ENCODE measurements at regions not wholly inside any gene's neighbourhood (a gene's known extent, or its start where the extent isn't known, plus 50 kb on each side); places are given as distances from the start of the nearest gene placed in this dataset.
A peak's percentile ranks its signal among the peaks of the same experiment; 100 is the strongest.

DNA sequence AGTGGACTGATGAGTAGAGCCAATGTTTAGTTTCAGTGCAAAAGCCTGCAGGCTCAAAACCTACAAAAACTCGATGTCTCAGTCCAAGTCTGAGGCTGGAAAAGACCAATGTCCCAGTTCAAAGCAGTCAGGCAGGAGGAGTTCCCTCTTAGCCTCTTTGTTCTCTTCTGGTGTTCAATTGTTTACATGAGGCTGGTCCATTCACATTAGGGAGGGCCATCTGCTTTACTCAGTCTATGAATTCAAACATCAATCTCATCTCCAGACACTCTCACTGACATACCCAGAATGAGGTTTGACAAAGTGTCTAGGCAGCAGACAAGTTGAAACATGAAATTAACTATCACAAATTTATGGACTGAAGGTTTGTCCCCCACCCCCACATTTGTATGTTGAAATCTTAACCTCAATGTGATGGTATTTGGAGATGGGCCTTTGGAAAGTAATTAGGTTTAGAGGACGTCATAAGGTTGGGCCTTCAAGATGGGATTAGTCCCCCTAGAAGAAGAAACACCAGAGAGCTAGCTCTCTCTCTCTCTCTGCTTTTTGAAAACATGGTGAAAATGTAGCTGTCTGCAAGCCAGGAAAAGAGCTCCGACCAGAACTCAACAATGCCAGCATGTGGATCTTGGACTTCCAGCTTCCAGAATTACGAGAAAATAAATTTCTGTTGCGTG, 438.5 kb upstream of the RGMA start:
- Histone ChIP-seq H3K27me3 (ENCODE audit: control insufficient read depth, insufficient read depth) (no peaks in the 10 kb centered on the region), H3K4me3 (ENCODE audit: low read length) (no peak overlapping the region), H3K27ac (ENCODE audit: low read length) (no peak overlapping the region), H3K9me3 (ENCODE audit: control insufficient read depth, low read length) (no peaks in the 10 kb centered on the region), H3K4me1 (ENCODE audit: control insufficient read depth, insufficient read depth, low read length) (no peaks in the 10 kb centered on the region)
- DNase-seq: no peak
- intact Hi-C loops (cut with DNase I): no loop called here
- 68% methylated on average over 5 of the region's 5 CpGs for WGBS
- no peak for ATAC-seq

DNA sequence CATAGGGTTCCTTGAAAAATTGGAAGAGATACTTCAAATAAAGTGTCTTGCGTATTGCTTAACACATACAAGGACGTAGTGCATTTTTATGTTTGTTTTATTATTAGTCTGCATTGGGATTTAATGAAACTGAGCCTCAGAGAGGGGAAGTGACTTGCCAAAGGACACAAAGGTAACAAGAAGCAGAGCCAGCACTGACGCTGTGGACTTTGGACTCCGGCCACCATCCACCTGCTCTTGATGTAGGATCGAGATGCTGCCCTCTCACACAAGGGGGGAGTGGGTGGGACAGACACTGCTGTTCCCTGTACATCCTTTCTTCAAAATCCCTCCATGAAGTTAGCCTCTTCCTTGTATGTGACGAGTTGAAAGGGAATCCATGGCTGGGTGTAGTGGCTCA, 435.4 kb upstream of the RGMA start:
- Histone ChIP-seq H3K4me1 (ENCODE audit: control insufficient read depth, insufficient read depth, low read length) (no peaks in the 10 kb centered on the region), H3K27me3 (ENCODE audit: control insufficient read depth, insufficient read depth) (no peaks in the 10 kb centered on the region), H3K9me3 (ENCODE audit: control insufficient read depth, low read length) (no peaks in the 10 kb centered on the region), H3K4me3 (ENCODE audit: low read length) (no peak overlapping the region), H3K27ac (ENCODE audit: low read length) (no peak overlapping the region)
- DNase-seq (peak in 1 of 3 donors; percentile 46), ATAC-seq (no peak)
- 84% methylated on average over 6 of the region's 6 CpGs for WGBS
- intact Hi-C loops (cut with DNase I): no loop called here

GRCh38 chr15:93523481-93523880, 434.5 kb upstream of the RGMA start:
- Histone ChIP-seq H3K4me1 (ENCODE audit: control insufficient read depth, insufficient read depth, low read length) (no peaks in the 10 kb centered on the region), H3K27me3 (ENCODE audit: control insufficient read depth, insufficient read depth) (no peaks in the 10 kb centered on the region), H3K9me3 (ENCODE audit: control insufficient read depth, low read length) (no peaks in the 10 kb centered on the region), H3K27ac (ENCODE audit: low read length) (no peak overlapping the region), H3K4me3 (ENCODE audit: low read length) (no peak overlapping the region)
- intact Hi-C loops (cut with DNase I): no loop called here
- 68% methylated on average over 7 of the region's 7 CpGs for WGBS
- no peak for ATAC-seq
- no peak for DNase-seq

GRCh38 chr15:93520206-93520605, 431.2 kb upstream of the RGMA start:
- Histone ChIP-seq H3K9me3 (ENCODE audit: control insufficient read depth, low read length) (no peaks in the 10 kb centered on the region), H3K27ac (ENCODE audit: low read length) (no peak overlapping the region), H3K27me3 (ENCODE audit: control insufficient read depth, insufficient read depth) (no peaks in the 10 kb centered on the region), H3K4me1 (ENCODE audit: control insufficient read depth, insufficient read depth, low read length) (no peaks in the 10 kb centered on the region), H3K4me3 (ENCODE audit: low read length) (no peak overlapping the region)
- WGBS: 59% methylated on average over 4 of the region's 4 CpGs
- ATAC-seq (no peak), DNase-seq (no peak)
- intact Hi-C loops (cut with DNase I): no loop called here

- Histone ChIP-seq H3K4me3 (ENCODE audit: low read length) (no peak overlapping the region), H3K27ac (ENCODE audit: low read length) (no peak overlapping the region)
- 64% methylated on average over 3 of the region's 3 CpGs for WGBS
Measured at GRCh38 chr15:93519599-93519998, 430.6 kb upstream of the RGMA start.

DNA sequence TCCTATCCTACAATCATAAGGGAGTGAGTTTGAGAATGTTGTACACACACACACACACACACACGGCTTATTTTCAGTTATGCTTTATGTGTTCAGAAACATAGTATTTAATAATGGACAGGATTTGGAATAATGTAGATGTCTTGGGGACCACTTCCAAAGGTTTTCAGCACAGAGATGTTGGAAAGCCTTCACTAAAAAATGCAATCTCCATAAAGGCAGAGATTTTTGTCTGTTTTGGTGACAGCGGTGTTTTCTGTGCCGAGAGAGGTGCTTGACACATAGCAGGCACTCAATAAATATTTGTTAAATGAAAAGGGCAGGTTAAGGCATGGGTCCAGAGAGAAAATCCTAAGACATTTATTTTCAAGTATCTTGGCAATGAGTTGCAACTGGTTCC, 428.2 kb upstream of the RGMA start:
- no peaks in the 10 kb centered on the region for H3K27me3 ChIP-seq (ENCODE audit: control insufficient read depth, insufficient read depth)
- WGBS: 85% methylated on average over 3 of the region's 3 CpGs
- no peaks in the 10 kb centered on the region for H3K4me1 ChIP-seq (ENCODE audit: control insufficient read depth, insufficient read depth, low read length)
- no peak for DNase-seq
- no peak overlapping the region for H3K4me3 ChIP-seq (ENCODE audit: low read length)
- intact Hi-C loops (cut with DNase I): no loop called here
- H3K9me3 ChIP-seq (ENCODE audit: control insufficient read depth, low read length): no peaks in the 10 kb centered on the region
- ATAC-seq: no peak
- H3K27ac ChIP-seq (ENCODE audit: low read length): no peak overlapping the region

More at GRCh38 chr15:93519599-93519998, 430.6 kb upstream of the RGMA start:
- Histone ChIP-seq H3K27me3 (ENCODE audit: control insufficient read depth, insufficient read depth) (no peaks in the 10 kb centered on the region), H3K9me3 (ENCODE audit: control insufficient read depth, low read length) (no peaks in the 10 kb centered on the region), H3K4me1 (ENCODE audit: control insufficient read depth, insufficient read depth, low read length) (no peaks in the 10 kb centered on the region)
- ATAC-seq (no peak), DNase-seq (no peak)
- intact Hi-C loops (cut with DNase I): no loop called here

GRCh38 chr15:93515256-93516051, 426.4 kb upstream of the RGMA start:
- intact Hi-C loops (cut with DNase I): no loop called here
- Histone ChIP-seq H3K27ac (ENCODE audit: low read length) (peak overlapping the region; percentile 21), H3K27me3 (ENCODE audit: control insufficient read depth, insufficient read depth) (no peaks in the 10 kb centered on the region), H3K4me1 (ENCODE audit: control insufficient read depth, insufficient read depth, low read length) (no peaks in the 10 kb centered on the region), H3K9me3 (ENCODE audit: control insufficient read depth, low read length) (no peaks in the 10 kb centered on the region), H3K4me3 (ENCODE audit: low read length) (no peak overlapping the region)
- ATAC-seq (peak; percentile 75 to 90), DNase-seq (peak in 2 of 3 donors; percentile 23 to 39)
- 49% methylated on average over 5 of the region's 5 CpGs for WGBS

DNA sequence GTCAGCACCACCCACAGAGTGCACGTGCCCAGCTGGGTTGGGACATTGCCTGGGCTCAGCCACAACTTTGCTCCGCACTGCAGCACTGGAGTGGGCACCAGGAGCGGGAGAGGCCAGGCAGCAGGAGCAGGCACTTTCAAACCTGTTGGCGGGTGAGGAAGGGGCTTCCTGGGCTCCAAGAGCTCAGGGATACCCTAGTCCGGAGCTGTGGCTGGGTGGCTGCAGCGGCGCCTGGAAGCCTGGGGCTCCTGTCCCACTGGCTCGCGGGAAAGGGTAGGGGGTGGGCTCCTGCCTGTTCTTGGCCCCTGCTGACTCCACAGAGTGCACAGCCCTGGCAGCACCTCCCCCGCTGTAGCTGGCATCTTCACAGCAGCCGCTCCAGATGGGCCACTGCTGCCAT, 417.6 kb upstream of the RGMA start:
- Histone ChIP-seq H3K4me3 (ENCODE audit: low read length) (no peak overlapping the region), H3K4me1 (ENCODE audit: control insufficient read depth, insufficient read depth, low read length) (no peaks in the 10 kb centered on the region), H3K27ac (ENCODE audit: low read length) (no peak overlapping the region), H3K9me3 (ENCODE audit: control insufficient read depth, low read length) (no peaks in the 10 kb centered on the region), H3K27me3 (ENCODE audit: control insufficient read depth, insufficient read depth) (no peaks in the 10 kb centered on the region)
- 84% methylated on average over 11 of the region's 11 CpGs for WGBS
- DNase-seq (no peak), ATAC-seq (no peak)
- intact Hi-C loops (cut with DNase I): no loop called here

DNA sequence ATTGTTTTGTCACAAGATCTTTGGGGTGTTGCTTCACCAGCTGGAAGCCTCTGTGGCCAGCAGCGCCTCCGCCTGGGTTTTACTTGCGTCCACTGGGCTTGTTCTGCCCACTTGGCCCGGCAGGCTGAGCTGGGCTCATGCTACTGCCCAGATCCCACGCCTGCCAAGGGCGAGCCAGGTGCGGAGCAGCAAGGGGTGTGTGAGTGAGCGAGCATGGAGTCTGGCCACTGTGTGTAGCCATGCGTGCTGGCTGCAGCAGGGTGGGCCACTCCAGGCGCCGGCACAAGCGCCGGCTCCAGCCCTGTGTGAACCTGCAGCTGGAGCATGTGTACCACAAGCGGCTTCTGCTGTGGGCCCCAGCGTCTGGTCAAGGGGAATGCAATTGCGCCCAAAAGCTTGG, 416.5 kb upstream of the RGMA start:
- Histone ChIP-seq H3K4me1 (ENCODE audit: control insufficient read depth, insufficient read depth, low read length) (no peaks in the 10 kb centered on the region), H3K27me3 (ENCODE audit: control insufficient read depth, insufficient read depth) (no peaks in the 10 kb centered on the region), H3K27ac (ENCODE audit: low read length) (no peak overlapping the region), H3K9me3 (ENCODE audit: control insufficient read depth, low read length) (no peaks in the 10 kb centered on the region), H3K4me3 (ENCODE audit: low read length) (no peak overlapping the region)
- 92% methylated on average over 16 of the region's 16 CpGs for WGBS
- ATAC-seq: peak in 1 of 2 donors; percentile 31
- no peak for DNase-seq
- intact Hi-C loops (cut with DNase I): no loop called here

DNA sequence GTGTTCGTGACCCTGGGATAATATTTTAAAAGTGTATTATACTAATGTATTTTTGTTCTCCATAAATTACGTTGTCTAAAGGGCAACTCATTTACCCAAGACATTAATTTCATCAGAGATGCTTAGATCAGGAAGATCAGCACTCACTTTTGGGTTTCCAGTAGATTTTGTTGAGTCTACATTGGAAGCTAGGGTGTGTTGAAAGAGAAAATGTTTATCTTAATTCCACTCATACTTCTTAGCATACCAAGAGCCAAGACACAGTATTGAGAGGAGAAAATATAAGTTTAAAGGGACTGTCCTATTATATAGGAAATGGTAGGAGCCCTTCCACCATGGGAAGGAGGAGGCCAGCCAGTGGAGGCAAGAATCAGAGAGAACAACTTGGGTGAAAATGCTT, 412.9 kb upstream of the RGMA start:
- no peak overlapping the region for H3K4me3 ChIP-seq (ENCODE audit: low read length)
- WGBS: 65% methylated on average over 2 of the region's 2 CpGs
- no peak overlapping the region for H3K27ac ChIP-seq (ENCODE audit: low read length)
- no peaks in the 10 kb centered on the region for H3K4me1 ChIP-seq (ENCODE audit: control insufficient read depth, insufficient read depth, low read length)
- no peaks in the 10 kb centered on the region for H3K27me3 ChIP-seq (ENCODE audit: control insufficient read depth, insufficient read depth)
- no peaks in the 10 kb centered on the region for H3K9me3 ChIP-seq (ENCODE audit: control insufficient read depth, low read length)
- DNase-seq (no peak), ATAC-seq (no peak)
- intact Hi-C loops (cut with DNase I): no loop called here

GRCh38 chr15:93500155-93500554, 411.1 kb upstream of the RGMA start:
- DNase-seq: no peak
- ATAC-seq: no peak
- H3K27ac ChIP-seq (ENCODE audit: low read length): no peak overlapping the region
- 46% methylated on average over 2 of the region's 2 CpGs for WGBS
- intact Hi-C loops (cut with DNase I): no loop called here
- no peaks in the 10 kb centered on the region for H3K4me1 ChIP-seq (ENCODE audit: control insufficient read depth, insufficient read depth, low read length)
- no peak overlapping the region for H3K4me3 ChIP-seq (ENCODE audit: low read length)
- no peaks in the 10 kb centered on the region for H3K9me3 ChIP-seq (ENCODE audit: control insufficient read depth, low read length)
- no peaks in the 10 kb centered on the region for H3K27me3 ChIP-seq (ENCODE audit: control insufficient read depth, insufficient read depth)
